PC-3 (cell line): ENCODE measurements at regions not wholly inside any gene's neighbourhood (a gene's known extent, or its start where the extent isn't known, plus 50 kb on each side); places are given as distances from the start of the nearest gene placed in this dataset.

Source experiments
- ATAC-seq: fragments of 200-7000 bp; cut with Tn5 transposase; 2 replicates; pipeline ENCODE4 v1.9.1; 2020; ENCODE audit warnings: mild to moderate bottlenecking, moderate library complexity
- BruUV-seq: library from RNA; stranded (reverse); fragments of 400-500 nt; replicated peaks from 2 replicates; lab custom pipeline; 2021; lab: Mats Ljungman, UMichigan
- CTCF ChIA-PET: fragments of 300-600 bp; sonication (Branson Sonifier 250); formaldehyde crosslinking; loops from one replicate; lab custom pipeline; 2022; ENCODE audit warnings: antibody characterized with exemption; lab: Charles Lee
- POLR2A ChIA-PET: fragments of 300-600 bp; sonication (Branson Sonifier 250); formaldehyde crosslinking; loops from one replicate; lab custom pipeline; 2022; ENCODE audit warnings: antibody characterized with exemption; ENCODE audit not compliant: unreplicated experiment; lab: Charles Lee
- DNase-seq: peaks from one replicate; pipeline ENCODE4 v3.0.0-alpha.2; 2015
- H2AFZ ChIP-seq: fragments of 300-600 bp; sonication (generic); 2 replicates; pipeline ENCODE4 v1.6.0; 2016; ENCODE audit warnings: antibody characterized with exemption, low read length
- H3F3A ChIP-seq: fragments of 300-600 bp; sonication (generic); one replicate; pipeline ENCODE4 v1.6.0; 2017; ENCODE audit warnings: antibody characterized with exemption, low read length, control low read depth, mild to moderate bottlenecking; ENCODE audit not compliant: unreplicated experiment
- H3K27ac ChIP-seq: fragments of 300-600 bp; sonication (generic); 2 replicates; pipeline ENCODE4 v1.5.1; 2016; ENCODE audit warnings: mild to moderate bottlenecking, low read length
- H3K27me3 ChIP-seq: fragments of 300-600 bp; sonication (generic); 2 replicates; pipeline ENCODE4 v1.6.1; 2016; ENCODE audit warnings: low read length, mixed read lengths
- H3K36me3 ChIP-seq: fragments of 300-600 bp; sonication (generic); 2 replicates; pipeline ENCODE4 v1.6.1; 2016; ENCODE audit warnings: low read depth, mixed run types, low read length, mixed read lengths
- H3K4me1 ChIP-seq: fragments of 300-600 bp; sonication (generic); 2 replicates; pipeline ENCODE4 v1.5.1; 2016; ENCODE audit warnings: low read length; ENCODE audit not compliant: insufficient read depth
- H3K4me2 ChIP-seq: fragments of 300-600 bp; sonication (generic); 2 replicates; pipeline ENCODE4 v1.6.0; 2016; ENCODE audit warnings: low read length
- H3K4me3 ChIP-seq: fragments of 300-600 bp; sonication (generic); 2 replicates; pipeline ENCODE4 v1.5.1; 2016; ENCODE audit warnings: mild to moderate bottlenecking, low read length, mixed read lengths
- H3K79me2 ChIP-seq: fragments of 300-600 bp; sonication (generic); 2 replicates; pipeline ENCODE4 v1.6.1; 2017; ENCODE audit warnings: low read length, mixed read lengths
- H3K9ac ChIP-seq: fragments of 300-600 bp; sonication (generic); 2 replicates; pipeline ENCODE4 v1.6.0; 2016; ENCODE audit warnings: mild to moderate bottlenecking, low read length
- H3K9me2 ChIP-seq: fragments of 300-600 bp; sonication (generic); replicated peaks from 2 replicates; pipeline ENCODE4 v1.6.1; 2016; ENCODE audit warnings: mixed run types, low read length, mixed read lengths
- H3K9me3 ChIP-seq: fragments of 300-600 bp; sonication (generic); 2 replicates; pipeline ENCODE4 v1.6.1; 2016; ENCODE audit warnings: low read length, mixed read lengths
- H4K20me1 ChIP-seq: fragments of 300-600 bp; sonication (generic); 2 replicates; pipeline ENCODE4 v1.6.1; 2016; ENCODE audit warnings: low read length, mixed read lengths
- CTCF ChIP-seq: fragments of 300-600 bp; sonication (generic); conservative IDR thresholded peaks from 2 replicates; pipeline ENCODE4 v1.5.1; 2017; ENCODE audit warnings: antibody characterized with exemption, low read depth, mild to moderate bottlenecking, low read length
- EZH2 ChIP-seq: fragments of 300-600 bp; sonication (generic); IDR thresholded peaks from one replicate; pipeline ENCODE4 v1.6.1; 2017; ENCODE audit warnings: antibody characterized with exemption, mild to moderate bottlenecking, low read length; ENCODE audit not compliant: unreplicated experiment
- EZH2phosphoT487 ChIP-seq: fragments of 300-600 bp; sonication (generic); IDR thresholded peaks from 2 replicates; pipeline ENCODE4 v1.6.1; 2018; ENCODE audit warnings: mild to moderate bottlenecking, antibody characterized with exemption, low read length, borderline replicate concordance
- intact Hi-C: fragments of 100-400 bp; cut with micrococcal nuclease; formaldehyde crosslinking; loops from 2 replicates; pipeline ENCODE4 v1.9.0; 2023

- Histone ChIP-seq H3K9me2 (no peaks in the 10 kb centered on the region), H3K36me3 (no peaks in the 10 kb centered on the region), H3F3A (no peaks in the 10 kb centered on the region), H3K9ac (no peak overlapping the region), H3K4me1 (peaks cover 18% of the 10 kb centered on the region; the same call in 1 of the 2 replicates), H4K20me1 (no peaks in the 10 kb centered on the region), H3K79me2 (no peaks in the 10 kb centered on the region), H3K9me3 (no peaks in the 10 kb centered on the region), H3K4me3 (no peak overlapping the region), H3K27ac (no peak overlapping the region), H2AFZ (no peak overlapping the region), H3K27me3 (no peaks in the 10 kb centered on the region), H3K4me2 (no peak overlapping the region)
- BruUV-seq: no TSS peak
- TF ChIP-seq EZH2phosphoT487 (no peak), CTCF (no peak), EZH2 (no peak)
- no peak for ATAC-seq
- DNase-seq: no peak
- CTCF ChIA-PET: no interaction called here
- intact Hi-C loops: no loop called here
- POLR2A ChIA-PET: no interaction called here
These were observed 146.7 kb upstream of the ATXN1 start for GRCh38 chr6:16907991-16908390.

DNA sequence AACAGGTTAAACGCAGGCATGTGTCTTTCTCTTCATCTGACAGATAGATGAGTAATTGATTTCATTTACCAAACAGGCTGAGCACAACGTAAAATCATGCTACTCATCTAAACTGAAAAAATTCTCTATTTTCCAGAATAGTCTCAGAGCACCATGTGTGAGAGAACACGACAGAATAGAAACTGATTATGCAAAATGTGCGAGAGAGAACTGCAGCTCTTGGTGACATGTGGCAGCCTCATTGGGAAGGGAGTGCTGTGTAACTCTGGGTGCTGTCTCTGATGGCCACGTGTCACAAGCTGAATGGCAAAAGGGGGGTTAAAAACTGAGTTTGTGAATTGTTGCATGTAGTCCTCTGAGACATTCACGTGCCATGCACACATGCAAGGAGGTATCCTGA lies 143.7 kb upstream of the ATXN1 start:
- no peak overlapping the region for H3K4me2 ChIP-seq
- no peak overlapping the region for H3K9ac ChIP-seq
- H3K9me3 ChIP-seq: no peaks in the 10 kb centered on the region
- H3K9me2 ChIP-seq: no peaks in the 10 kb centered on the region
- no peaks in the 10 kb centered on the region for H3K36me3 ChIP-seq
- no peak for DNase-seq
- H3K79me2 ChIP-seq: no peaks in the 10 kb centered on the region
- no peak overlapping the region for H2AFZ ChIP-seq
- peaks cover 15% of the 10 kb centered on the region; the same call in 1 of the 2 replicates for H3K4me1 ChIP-seq
- no peaks in the 10 kb centered on the region for H3F3A ChIP-seq
- POLR2A ChIA-PET: no interaction called here
- no TSS peak for BruUV-seq
- no peaks in the 10 kb centered on the region for H4K20me1 ChIP-seq
- no peaks in the 10 kb centered on the region for H3K27me3 ChIP-seq
- no peak overlapping the region for H3K27ac ChIP-seq
- CTCF ChIA-PET: no interaction called here
- no peak overlapping the region for H3K4me3 ChIP-seq
- TF ChIP-seq CTCF: no peak
- no peak for TF ChIP-seq EZH2
- no peak for TF ChIP-seq EZH2phosphoT487
- intact Hi-C loops: loop anchor here (5.0 kb wide), 1 partner anchor 42 kb away; no protein-coding TSS in a partner anchor
- no peak for ATAC-seq

DNA sequence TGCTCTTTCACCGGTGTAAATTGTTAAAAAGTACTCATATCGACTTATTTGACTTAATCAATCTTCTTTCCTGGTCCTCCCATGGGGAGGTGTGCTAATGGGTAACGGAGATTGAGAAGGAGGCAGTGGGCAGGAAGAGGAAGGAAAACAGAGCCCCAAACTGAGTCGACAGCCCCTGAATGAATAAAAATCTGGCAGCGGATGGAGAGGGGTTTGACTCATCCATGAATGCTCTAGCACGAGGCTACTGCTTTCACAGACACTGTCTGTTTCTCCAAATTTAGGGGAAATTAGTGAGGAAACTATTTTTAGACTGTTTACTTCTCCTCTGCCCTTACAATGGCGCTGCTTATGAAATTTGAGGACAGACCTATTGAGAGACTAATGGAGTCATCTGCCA lies 142.2 kb upstream of the ATXN1 start:
- Histone ChIP-seq H3K79me2 (no peaks in the 10 kb centered on the region), H3K4me3 (no peak overlapping the region), H3K27ac (no peak overlapping the region), H3K36me3 (no peaks in the 10 kb centered on the region), H3K9me2 (no peaks in the 10 kb centered on the region), H2AFZ (no peak overlapping the region), H3K27me3 (no peaks in the 10 kb centered on the region), H3K4me2 (no peak overlapping the region), H3K9me3 (no peaks in the 10 kb centered on the region), H3K4me1 (0 out of 2 replicates have a peak, but pooled peaks cover 7% of the 10 kb centered on the region), H3F3A (no peaks in the 10 kb centered on the region), H4K20me1 (no peaks in the 10 kb centered on the region), H3K9ac (no peak overlapping the region)
- POLR2A ChIA-PET: no interaction called here
- BruUV-seq: no TSS peak
- ATAC-seq (no peak), DNase-seq (peak; percentile 30)
- CTCF ChIA-PET: no interaction called here
- TF ChIP-seq EZH2phosphoT487: no peak
- no peak for TF ChIP-seq EZH2
- no peak for TF ChIP-seq CTCF
- intact Hi-C loops: loop anchor here (5.0 kb wide), 1 partner anchor 44 kb away; no protein-coding TSS in a partner anchor
